BJ (cell line): ENCODE measurements at regions not wholly inside any gene's neighbourhood (a gene's known extent, or its start where the extent isn't known, plus 50 kb on each side); places are given as distances from the start of the nearest gene placed in this dataset.

Experiments used
- CTCF ChIA-PET: fragments of 350-600 bp; formaldehyde crosslinking; extraction: SDS; loops from one replicate; lab custom pipeline; 2021; ENCODE audit warnings: antibody characterized with exemption, inconsistent platforms; lab: Yijun Ruan, JAX
- POLR2A ChIA-PET: fragments of 300-600 bp; sonication (Branson Sonifier 250); formaldehyde crosslinking; extraction: SDS; loops from one replicate; lab custom pipeline; 2021; ENCODE audit warnings: antibody characterized with exemption; lab: Charles Lee
- DNase-seq: peaks from one replicate; pipeline ENCODE4 v3.0.0-alpha.2; 2011; ENCODE audit warnings: low read depth
- H3K27me3 ChIP-seq: 2 replicates; pipeline ENCODE4 v1.6.0; 2011; ENCODE audit warnings: low read length; ENCODE audit not compliant: control insufficient read depth, insufficient read depth
- H3K36me3 ChIP-seq: 2 replicates; pipeline ENCODE4 v1.5.1; 2011; ENCODE audit warnings: low read length; ENCODE audit not compliant: control insufficient read depth, insufficient read depth
- H3K4me3 ChIP-seq: 2 replicates; pipeline ENCODE4 v1.5.1; 2011; ENCODE audit warnings: low read depth, mild to moderate bottlenecking, control low read depth, low read length
- TF ChIP-seq, protein P1 (sequence below): IDR thresholded peaks from 2 replicates; pipeline ENCODE4 v1.5.1; 2011; ENCODE audit warnings: low read depth, mild to moderate bottlenecking, control low read depth, inconsistent platforms, low read length, moderate library complexity; ENCODE audit not compliant: insufficient read depth

DNA sequence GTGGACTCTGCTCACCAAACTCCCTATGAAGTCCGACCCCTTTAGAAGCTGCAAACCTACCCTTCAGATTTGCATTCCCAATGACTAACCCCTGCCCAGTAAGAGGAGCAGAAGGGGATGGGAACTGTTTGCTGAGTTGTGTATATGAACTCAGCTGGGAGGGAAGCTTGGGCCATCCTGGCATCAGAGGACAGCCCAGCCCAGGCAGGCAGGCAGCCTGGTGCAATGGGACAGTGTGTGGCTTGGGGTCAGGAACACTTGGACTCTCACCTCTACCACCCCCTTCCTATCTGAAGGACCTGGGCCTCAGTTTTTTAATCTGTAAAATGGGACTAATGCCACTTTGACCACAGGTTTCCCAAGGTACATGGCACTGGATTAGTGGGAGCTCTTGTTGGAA lies 147.4 kb upstream of the GPR26 start:
- Histone ChIP-seq H3K36me3 (no peaks in the 10 kb centered on the region), H3K27me3 (no peaks in the 10 kb centered on the region), H3K4me3 (no peak overlapping the region)
- no peak for DNase-seq
- ChIA-PET CTCF (no interaction called here), POLR2A (no interaction called here)
- TF ChIP-seq, protein P1, sequence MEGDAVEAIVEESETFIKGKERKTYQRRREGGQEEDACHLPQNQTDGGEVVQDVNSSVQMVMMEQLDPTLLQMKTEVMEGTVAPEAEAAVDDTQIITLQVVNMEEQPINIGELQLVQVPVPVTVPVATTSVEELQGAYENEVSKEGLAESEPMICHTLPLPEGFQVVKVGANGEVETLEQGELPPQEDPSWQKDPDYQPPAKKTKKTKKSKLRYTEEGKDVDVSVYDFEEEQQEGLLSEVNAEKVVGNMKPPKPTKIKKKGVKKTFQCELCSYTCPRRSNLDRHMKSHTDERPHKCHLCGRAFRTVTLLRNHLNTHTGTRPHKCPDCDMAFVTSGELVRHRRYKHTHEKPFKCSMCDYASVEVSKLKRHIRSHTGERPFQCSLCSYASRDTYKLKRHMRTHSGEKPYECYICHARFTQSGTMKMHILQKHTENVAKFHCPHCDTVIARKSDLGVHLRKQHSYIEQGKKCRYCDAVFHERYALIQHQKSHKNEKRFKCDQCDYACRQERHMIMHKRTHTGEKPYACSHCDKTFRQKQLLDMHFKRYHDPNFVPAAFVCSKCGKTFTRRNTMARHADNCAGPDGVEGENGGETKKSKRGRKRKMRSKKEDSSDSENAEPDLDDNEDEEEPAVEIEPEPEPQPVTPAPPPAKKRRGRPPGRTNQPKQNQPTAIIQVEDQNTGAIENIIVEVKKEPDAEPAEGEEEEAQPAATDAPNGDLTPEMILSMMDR, result no peak

- H3K27me3 ChIP-seq, result no peaks in the 10 kb centered on the region
- no peak overlapping the region for H3K4me3 ChIP-seq
- ChIA-PET POLR2A (no interaction called here), CTCF (no interaction called here)
- H3K36me3 ChIP-seq, result no peaks in the 10 kb centered on the region
- TF ChIP-seq, protein P1, result no peak
- no peak for DNase-seq
These were observed 146.3 kb upstream of the GPR26 start for GRCh38 chr10:123519861-123520260.

DNA sequence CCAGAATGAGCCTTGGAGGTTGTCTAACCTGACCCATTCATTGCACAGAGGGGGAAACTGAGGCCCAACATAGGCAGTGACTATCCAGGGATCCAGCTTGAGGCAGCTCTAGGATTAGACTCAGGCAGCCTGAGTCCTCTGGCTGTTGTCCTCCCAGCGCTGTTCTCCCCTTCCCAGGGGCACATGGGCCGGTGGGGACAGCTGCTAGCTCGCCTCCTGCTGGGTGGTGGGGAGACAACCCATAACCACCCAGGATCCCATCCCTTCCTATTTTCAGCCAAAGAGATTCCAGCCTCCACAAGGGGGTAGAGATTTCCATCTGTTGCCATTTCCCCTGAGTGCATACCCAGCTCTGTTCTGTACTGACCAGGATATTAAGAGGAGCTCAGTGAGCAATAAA lies 145.1 kb upstream of the GPR26 start:
- ChIA-PET CTCF (no interaction called here), POLR2A (no interaction called here)
- H3K4me3 ChIP-seq, result no peak overlapping the region
- no peaks in the 10 kb centered on the region for H3K27me3 ChIP-seq
- no peak for DNase-seq
- TF ChIP-seq, protein P1, result no peak
- H3K36me3 ChIP-seq, result no peaks in the 10 kb centered on the region

GRCh38 chr10:123521556-123521955 lies 144.6 kb upstream of the GPR26 start:
- CTCF ChIA-PET, result no interaction called here
- no peak for DNase-seq
- TF ChIP-seq, protein P1, result no peak
- Histone ChIP-seq H3K36me3 (no peaks in the 10 kb centered on the region), H3K27me3 (no peaks in the 10 kb centered on the region), H3K4me3 (no peak overlapping the region)
- POLR2A ChIA-PET, result no interaction called here

DNA sequence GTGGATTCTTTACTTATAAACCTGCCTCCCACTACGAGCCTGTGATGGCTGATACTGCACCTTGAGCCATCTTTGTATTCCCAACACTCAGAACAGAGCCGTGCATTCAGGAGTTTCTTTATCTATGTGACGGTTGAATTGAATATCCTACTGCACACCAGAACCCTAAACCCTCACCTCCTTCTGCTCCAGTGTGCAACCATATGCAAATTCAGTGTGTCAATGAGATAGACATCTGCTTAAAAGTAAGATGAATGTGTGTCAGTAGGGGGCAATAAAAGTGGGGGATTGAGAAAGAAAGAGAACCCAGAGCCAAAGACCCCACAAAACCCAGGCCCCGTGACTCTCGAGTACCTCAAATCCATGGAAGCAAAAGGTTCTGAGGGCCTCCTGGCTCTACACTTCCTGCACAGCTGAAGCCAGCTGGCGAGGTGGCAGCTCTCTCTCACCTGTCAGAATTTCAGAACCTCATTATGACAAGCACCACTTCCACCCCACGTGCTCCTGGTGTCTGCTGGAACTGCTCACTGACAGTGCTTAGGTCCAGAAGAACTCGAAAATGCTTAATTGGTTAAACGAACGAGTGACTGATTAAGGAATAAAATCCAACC lies 143.3 kb upstream of the GPR26 start:
- POLR2A ChIA-PET, result no interaction called here
- CTCF ChIA-PET, result no interaction called here
- H3K36me3 ChIP-seq, result no peaks in the 10 kb centered on the region
- TF ChIP-seq, protein P1, result no peak
- DNase-seq, result no peak
- H3K27me3 ChIP-seq, result no peaks in the 10 kb centered on the region
- H3K4me3 ChIP-seq, result no peak overlapping the region
